HG03135 (cell line): ENCODE measurements at regions not wholly inside any gene's neighbourhood (a gene's known extent, or its start where the extent isn't known, plus 50 kb on each side); places are given as distances from the start of the nearest gene placed in this dataset.
"Not testable (repeated sequence)": the region's sequence is repeated elsewhere in the genome, so short reads cannot be mapped to it uniquely, and the experiment has no call there.

Source experiments
- ATAC-seq: cut with Tn5 transposase; IDR thresholded peaks from one replicate; pipeline ENCODE4 v1.9.1; 2021; ENCODE audit warnings: mild to moderate bottlenecking, moderate library complexity; ENCODE audit not compliant: unreplicated experiment

DNA sequence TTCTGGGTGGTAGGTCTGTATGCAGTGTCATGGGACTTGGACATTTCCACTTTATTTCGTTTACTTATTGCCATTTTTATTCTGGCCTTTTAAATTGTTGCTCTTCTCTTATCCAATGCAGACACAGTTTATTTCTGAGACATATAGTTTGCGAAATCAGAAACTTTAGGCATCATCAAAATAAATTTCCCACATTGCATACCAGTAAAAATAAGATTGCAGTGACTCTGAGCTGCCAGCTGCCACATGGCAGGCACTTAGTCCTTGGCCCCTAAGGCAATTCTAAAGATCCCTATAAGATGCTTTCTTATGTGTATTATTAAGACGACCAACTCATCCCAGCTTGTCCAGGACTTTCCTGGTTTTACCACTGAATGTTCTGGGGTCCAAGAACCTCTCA is 81.8 kb upstream of the ANKRD1 start:
- no peak for ATAC-seq

DNA sequence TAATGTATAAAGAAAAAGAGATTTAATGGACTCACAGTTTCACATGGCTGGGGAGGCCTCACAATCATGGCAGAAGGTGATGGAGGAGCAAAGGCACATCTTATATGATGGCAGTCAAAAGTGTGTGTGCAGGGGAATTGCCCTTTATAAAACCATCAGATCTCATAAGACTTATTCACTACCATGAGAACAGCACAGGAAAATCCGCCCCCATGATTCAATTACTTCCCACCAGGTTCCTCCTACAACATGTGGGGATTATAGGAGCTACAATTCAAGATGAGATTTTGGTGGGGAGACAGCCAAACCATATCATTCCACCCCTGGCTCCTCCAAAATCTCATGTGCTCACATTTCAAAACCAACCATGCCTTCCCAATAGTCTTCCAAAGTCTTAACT is 82.5 kb upstream of the ANKRD1 start:
- not testable (repeated sequence) for ATAC-seq

DNA sequence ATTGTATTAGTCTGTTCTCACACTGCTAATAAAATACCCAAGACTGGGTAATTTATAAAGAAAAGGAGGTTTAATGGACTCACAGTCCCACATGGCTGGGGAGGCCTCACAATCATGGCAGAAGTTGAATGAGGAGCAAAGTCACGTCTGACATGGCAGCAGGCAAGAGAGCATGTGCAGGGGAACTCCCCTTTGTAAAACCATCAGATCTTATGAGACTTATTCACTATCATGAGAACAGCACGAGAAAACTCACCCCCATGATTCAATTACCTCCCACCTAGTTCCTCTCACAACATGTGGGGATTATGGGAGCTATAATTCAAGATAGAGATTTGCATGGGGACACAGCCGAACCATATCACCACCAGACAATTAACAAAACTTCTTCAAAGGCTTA is 84.4 kb upstream of the ANKRD1 start:
- ATAC-seq: not testable (repeated sequence)

DNA sequence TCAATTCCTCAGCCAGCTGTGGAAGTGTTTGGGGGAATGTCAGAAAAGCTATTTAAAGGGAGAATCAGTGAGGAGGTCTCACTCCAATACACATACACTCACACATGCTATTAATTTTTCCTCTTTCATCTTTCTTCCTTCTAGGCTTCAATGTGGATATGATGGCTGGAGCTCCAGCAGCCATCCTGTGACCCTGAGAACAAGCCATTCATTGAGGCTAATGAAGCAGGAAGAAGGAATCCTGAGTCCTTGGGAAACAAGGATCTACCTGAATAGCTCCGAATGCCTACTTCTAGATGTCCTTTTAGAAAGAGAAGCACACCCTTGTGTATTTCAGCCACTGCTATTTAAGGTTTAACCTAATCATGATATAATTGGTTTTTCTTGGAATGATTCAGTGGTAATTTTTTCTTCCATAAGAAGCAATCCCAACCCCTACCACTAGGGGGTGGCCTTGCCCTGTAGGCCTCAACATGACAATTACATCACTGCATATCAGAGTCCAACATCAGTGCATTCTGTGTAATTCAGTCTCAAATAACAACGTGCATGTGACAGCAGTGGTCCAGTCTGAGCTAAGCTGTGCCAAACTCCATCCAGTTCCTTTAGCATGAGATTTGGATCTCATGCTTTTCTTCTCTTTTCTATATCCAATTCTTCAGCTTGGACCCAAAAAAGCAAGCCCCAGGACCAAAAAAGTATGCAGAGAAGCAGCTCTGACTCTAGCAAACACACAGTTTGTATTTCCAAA is 85.3 kb upstream of the ANKRD1 start:
- peak; percentile 50 for ATAC-seq

DNA sequence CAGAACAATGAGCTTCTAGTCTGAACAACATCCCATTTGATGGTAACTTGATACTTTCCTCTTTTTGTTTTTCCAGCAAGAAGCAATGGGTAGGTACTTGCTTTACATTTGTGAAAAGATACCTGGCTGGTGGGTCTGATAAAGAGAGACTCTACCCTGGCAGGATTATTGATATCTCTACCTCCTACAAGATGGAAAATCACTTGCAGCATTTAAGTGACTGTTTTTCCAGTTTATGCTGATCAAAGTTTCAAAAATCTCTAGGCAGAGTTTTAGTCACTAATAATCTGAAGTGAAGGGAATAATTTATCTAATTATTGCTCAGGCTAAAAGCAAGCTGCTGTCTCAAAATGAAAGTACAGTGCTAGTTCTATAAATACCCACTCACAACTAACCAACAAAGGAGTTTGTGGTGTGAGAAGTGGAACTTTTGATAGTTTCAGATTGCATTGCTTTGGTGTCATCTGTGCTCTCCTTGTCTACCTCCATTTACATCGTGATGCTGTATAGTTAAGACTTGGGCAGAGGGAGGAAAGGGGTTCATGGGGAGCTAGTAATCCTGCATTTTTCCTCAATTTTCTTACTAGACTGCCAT is 86.0 kb upstream of the ANKRD1 start:
- peak; percentile 85 for ATAC-seq

DNA sequence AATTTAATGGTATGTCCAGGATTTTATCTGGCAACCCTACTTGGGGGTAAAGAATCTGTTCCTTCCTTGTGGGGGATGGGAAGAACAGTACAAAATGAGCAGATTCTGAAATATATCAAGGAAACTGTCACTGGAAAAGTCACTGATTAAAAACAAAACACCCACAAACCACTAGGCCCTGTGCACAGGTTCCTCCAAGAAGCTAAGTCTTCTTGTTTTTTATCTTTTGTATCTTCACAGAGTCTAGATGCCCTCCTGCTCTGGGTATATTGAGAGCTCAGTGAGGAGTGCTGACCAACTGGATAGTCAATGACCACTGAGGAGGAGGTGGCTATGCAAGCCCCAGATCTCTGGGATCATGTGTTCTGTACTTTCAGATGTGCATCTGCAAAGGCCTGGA is 86.8 kb upstream of the ANKRD1 start:
- no peak for ATAC-seq

DNA sequence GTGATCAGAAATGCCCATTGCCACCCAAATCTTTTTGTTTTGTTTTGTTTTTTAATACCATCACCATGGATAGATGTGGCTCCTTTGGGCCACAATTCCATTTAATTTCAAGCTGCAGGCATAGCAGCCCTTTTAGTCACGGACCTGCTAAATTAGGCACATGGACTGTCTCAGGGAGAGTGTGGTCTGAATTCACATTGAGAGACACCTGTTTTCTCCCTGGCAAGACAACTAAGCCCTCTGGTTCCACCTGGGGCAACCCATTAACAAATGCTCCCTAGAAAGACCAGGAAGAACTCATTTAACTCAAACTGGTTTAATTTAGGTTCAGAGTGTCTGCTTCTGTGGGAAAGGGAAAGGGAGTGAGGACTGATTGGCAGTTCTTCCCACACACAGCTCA is 88.2 kb upstream of the ANKRD1 start:
- no peak for ATAC-seq

DNA sequence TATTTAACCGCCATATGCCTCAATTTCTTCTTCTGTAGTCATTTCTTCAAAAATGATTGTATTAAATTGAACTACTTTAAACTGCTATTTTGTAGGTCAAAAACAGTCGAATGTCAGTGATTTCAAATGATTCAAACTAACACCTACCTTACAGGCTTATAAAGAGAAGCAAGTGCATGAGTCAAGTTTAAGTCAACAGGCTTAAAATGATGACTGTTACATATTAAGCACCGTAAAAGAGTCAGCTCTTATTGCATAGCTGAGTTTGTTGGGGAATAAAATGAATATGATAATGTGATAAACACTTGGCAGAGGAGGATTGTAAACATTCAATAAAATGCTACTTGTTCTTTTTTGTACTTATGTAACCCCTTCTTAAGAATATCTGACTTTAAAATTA is 90.1 kb upstream of the ANKRD1 start:
- no peak for ATAC-seq

DNA sequence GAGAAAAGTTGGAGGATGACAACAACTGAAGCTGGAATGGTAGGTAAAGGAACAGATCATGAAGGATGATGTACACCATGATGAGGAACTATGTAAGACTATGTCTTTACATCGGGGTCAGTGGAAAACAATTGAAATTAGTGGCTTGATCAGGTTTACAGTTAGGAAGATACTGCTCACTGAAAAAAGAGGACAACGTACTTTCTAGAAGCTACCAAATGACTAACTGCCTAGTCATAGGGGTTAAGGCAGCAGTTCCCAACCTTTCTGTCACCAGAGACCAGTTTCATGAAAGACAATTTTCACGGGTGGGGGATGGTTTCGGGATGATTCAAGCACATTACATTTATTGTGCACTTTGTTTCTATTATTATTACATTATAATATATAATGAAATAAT is 91.6 kb upstream of the ANKRD1 start:
- ATAC-seq: no peak

DNA sequence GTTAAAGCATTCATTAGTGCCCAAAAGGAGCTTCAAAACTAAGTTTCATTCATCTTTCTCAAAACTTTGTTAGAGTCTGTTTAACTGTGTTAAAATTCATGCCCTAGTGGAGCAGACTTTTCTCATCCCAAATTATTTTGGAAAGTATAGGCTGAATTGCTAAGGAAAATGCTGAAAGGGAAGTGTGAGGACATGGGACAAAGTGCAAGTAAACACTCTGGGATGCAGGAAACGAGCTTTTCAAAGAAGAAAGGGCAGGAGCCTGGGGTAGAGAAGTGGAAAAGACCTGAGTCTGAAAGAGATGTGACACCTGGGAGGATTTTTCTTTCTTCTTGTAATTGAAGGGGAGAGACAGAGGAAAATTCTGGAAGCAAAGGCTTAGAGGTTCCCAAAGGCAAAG is 93.1 kb upstream of the ANKRD1 start:
- ATAC-seq: no peak

DNA sequence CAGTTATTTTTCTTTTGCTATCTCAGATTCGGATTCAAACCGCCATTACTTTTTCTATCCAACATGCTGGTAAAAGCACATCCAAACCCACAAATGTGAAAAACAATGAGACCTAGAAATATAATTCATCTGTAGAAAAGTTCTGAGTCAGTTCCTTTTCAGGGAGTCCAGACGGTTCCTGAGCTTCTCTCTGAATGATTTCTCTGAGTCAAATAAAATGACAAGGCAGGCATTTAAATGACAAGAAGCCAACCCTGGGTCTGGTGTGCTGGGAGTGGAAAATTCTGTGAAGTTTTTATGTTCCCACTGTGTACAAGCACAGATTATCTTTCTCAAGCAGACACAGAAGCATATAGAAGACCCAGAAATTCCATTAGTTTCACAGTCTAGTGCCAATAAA is 96.3 kb upstream of the ANKRD1 start:
- no peak for ATAC-seq

DNA sequence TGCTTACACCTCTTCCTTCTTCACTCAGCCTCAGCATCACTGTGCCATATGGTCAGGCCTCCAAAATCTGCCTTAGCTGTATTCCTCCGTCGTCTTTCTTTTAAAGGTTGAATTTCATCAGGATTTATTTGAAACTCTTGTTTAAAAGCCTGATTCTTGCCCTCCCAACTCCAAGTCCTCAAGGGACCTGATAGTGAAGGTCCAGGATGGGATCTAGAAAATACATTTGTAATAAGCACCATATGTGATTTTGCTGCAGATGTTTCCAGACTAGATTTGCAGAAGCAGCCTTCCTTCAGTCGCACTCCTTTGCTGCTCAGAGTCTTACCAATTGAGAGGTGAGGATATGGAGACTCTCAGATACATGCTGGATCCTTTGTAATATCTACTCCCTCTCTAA is 101.0 kb upstream of the ANKRD1 start:
- no peak for ATAC-seq

DNA sequence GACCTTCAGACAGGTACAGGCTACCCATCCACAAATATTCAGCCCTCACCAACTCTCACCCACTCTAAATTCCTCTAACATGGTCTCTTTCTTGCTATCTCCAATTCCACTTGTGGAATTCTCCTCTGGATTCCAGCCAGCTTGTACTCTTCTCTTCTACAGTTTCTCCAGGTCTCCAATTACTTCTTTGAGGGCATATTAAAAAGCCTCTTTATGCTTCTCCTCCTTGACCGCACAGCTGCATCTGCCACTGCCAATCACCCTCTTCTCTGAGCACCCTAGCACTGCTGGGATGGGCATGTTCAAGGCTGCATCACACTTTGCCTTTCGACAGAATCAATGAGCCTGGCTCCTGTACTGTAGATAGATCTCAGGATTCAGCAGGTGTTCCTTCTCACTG is 101.5 kb upstream of the ANKRD1 start:
- ATAC-seq: no peak

DNA sequence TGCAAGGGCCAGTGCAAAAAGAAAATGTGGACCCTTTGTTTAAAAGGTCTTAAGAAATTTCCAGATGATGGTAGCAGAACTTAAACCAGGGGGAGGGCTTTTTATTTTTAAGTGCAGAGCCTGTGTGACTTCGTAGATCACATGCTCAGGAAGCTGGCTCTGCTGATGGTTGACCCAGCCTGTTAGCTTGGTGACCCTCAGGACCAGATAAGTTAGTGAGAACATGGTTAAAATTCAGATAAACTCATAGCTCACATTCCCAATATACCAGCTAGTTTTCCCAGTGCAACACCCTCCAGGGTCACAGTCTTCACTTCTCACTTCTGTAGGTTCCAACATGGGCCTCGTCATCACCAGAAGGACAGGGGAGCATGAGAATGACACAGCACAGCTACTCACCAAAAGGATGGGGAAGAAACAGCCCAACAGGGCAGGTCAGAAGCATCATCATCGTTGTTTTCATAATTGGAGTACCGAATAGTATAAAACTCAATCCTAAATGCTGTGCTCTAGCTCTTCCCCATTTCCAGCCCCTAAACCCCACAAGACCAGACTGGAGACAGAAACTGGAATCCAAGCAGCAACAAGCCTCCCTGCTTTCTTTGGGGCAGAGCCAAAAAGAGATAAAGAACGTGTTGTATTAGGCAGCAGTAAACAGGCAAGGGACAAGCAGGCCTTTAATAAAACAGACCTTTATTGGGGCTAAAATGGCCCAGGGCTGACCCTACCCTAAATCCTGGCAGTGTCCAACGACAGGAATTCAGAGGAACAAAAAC is 102.2 kb upstream of the ANKRD1 start:
- ATAC-seq: no peak

DNA sequence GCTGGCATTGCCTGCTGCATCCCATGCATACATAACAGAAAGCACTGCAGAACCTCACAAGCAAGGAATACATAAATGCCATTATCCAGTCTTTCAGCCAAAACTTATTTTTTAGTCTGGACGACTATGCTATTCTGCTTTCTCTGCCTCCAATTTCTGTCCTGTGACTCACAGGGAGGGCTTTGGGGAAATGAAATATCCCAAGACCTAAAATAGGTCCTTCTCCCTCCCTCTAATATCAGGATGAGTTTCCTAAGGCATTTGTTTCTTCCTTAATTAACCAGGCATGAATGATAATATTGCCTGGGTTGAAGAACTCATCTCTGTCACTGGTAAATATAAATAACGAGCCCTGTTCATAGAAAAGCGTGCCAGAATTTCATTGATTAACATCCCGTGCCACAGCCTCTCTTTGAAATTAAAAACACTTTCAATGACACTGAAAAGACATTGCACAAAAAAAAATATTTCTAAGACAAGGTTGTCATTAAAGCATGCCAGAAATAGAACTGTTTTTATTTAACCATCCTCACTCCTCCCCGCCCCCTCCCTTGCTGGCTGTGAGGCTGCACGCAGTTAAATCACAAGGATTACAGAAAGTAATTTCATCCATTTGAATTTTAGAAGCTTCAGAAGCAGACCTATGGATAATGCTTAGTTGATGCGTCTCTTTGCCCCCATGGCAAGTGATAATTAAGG is 103.0 kb upstream of the ANKRD1 start:
- no peak for ATAC-seq

DNA sequence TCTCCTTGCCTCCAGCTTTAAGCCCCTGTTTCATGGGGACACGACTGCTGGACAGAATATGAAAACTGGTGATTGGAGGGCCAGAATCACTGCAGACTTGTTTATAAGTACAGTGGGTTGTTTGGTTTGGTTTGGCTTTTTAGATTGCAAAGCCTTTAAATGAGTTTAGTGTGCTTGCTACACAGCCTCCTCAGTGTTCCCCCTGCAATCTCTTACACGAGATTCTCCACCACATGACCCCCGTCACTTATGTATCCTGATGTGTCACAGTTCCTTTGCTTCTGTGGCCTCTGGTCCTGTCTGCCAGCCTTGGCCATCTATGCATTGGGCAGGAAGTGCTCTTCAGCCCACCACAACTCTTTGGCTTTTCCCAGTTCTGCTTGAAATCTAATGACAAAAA is 103.7 kb upstream of the ANKRD1 start:
- no peak for ATAC-seq

DNA sequence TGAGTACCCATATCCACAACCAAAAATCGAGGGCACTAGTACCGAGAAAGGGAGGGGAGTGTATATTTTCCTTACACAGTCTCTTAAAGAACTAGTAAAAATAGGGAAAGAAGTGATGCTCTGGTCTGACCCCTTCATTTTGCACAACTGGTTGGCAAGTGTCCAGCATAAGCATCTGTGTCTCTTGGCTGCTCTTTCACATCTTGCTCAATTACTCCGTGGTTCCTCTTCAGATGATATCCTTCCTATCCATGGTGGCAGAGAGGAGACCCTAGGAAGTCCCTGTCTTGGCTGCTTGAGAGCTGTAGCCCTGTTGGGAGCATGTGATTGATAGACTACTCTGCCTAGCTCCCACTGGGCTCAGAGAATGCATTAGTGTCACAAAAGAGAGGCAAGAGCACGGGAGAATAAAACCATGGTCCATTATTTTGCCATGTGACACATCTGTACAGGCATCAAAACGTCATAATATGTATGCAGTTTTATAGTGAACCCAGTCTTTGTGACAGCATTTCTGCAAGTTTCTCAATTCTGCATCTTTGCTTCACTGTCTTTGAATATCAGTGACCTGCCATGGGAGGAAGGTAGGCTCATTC is 111.8 kb upstream of the ANKRD1 start:
- no peak for ATAC-seq

DNA sequence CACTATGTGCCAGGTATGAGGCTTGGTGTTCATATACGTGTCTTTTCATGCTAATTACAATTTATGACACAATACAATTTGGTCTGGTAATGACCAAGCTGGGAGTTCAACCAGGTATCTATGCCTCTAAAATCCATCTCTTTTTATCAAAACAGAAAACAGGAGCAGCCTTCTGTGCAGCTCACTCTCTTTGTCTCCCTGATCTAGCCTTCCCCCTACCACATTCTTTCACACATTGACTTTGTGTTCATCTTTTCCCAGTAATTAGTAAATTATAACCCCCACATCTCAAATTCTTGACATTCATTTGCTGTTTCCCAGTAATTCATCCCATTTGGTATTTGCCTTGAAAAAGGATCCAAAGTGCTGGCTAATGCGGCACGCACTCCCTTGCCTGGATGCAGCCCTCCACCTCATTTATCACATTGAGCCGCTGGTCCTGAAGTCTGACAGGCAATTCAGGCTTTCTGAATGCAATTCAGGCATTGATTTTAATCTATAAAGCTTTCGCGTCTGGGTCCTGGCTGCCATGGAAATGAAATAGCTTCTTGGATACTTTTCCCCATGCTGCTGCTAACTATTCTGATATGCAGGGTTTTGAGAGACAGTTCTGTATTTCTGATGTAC is 112.5 kb upstream of the ANKRD1 start:
- ATAC-seq: no peak

DNA sequence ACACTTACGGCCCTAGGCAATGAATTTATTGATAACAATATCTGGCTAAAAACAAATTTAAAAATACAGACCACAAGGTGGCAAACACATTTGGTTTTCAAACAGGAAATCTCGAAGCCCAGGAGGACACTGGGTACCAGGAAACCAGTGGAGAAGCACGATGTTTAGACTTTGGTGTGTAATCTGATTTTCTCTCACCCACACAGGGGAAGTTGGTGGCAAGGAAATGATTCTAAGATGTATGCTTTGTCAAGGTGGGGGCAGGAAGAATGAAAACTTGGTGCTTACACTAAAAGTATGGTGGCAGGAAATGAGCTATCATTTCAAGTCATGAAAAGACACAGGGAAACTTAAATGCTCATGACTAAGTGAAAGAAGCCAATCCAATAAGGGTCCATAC is 113.2 kb upstream of the ANKRD1 start:
- no peak for ATAC-seq

DNA sequence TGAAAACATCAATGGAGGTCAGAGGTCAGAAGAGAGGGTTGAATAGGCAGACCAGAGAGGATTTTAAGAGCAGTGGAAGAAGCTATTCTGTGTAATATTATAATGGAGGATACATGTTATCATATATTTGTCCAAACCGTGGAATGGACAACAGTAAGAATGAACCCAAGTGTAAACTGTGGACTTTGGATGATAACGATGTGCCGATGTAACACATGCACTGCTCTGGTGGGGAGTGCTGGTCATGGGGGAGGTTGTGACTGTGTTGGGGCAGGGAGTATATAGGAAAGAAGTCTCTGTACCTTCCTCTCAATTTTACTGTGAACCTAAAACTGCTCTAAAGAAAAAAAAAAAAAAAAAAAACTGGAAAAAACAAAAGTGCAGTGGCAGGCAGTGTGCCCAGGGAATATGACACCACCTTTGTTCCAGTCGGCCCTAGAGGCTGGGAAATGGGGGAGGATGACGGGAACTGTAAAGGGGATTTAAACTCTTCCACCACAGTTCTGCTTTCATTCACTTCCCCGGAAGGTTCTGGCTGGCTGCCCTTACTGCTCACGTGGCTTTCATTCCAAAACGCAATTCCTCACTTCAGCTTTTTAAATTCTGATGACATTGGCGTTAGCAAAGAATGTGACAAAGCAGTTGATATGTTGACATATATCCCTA is 113.7 kb upstream of the ANKRD1 start:
- ATAC-seq: no peak
